Stimulated activated naive CD8-positive, alpha-beta T cell treated with anti-CD3 and anti-CD28 coated beads, Interleukin-15, amount 100 ng/mL, for 72 hours (primary cell): ENCODE measurements at regions not wholly inside any gene's neighbourhood (a gene's known extent, or its start where the extent isn't known, plus 50 kb on each side); places are given as distances from the start of the nearest gene placed in this dataset.
"Not testable (repeated sequence)": the region's sequence is repeated elsewhere in the genome, so short reads cannot be mapped to it uniquely, and the experiment has no call there.

Experiments
- ATAC-seq: fragments of 150-1000 bp; cut with Tn5 transposase; 2 replicates; pipeline ENCODE4 v1.10.0; 2021; ENCODE audit warnings: mild to moderate bottlenecking, moderate library complexity
- DNase-seq, 2 donors: peaks; one replicate each; pipeline ENCODE4 v3.0.0; 2021 to 2022
- H3K27ac Mint-ChIP-seq, 2 donors: one replicate each; pipeline ENCODE4 v1.8.0; 2022; ENCODE audit warnings: mild to moderate bottlenecking in 2 of 2, mixed read lengths in 2 of 2, moderate library complexity in 2 of 2
- H3K27me3 Mint-ChIP-seq: one replicate; pipeline ENCODE4 v1.8.0; 2022; ENCODE audit warnings: mixed read lengths
- H3K4me1 Mint-ChIP-seq: one replicate; pipeline ENCODE4 v1.8.0; 2022; ENCODE audit warnings: mild to moderate bottlenecking, mixed read lengths
- H3K4me3 Mint-ChIP-seq, 2 donors: one replicate each; pipeline ENCODE4 v1.8.0; 2022; ENCODE audit warnings: mild to moderate bottlenecking in 2 of 2, mixed read lengths in 2 of 2, moderate library complexity in 1 of 2
- H3K9me3 Mint-ChIP-seq, 2 donors: one replicate each; pipeline ENCODE4 v1.8.0; 2022; ENCODE audit warnings: mixed read lengths in 2 of 2

DNA sequence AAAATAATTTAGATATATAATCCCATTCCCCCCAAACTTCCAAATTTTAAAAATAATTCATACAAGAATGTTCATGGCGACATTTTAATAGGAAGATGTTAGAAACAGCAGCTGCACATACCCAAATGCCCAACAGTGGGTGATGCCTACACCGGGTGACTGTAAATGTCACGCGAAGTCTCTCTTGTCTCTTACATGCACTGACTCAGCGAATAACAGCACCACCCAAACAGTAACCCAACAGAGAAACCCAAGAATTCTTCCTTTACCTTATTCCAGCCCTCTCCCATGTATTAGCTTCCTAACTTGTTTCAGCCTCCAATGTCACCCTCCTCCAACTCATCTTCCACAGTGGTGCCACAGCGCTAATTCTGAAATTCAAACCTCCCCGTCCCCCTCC lies 74.5 kb upstream of the E2F3 start:
- Mint-ChIP-seq H3K27me3 (no peaks in the 10 kb centered on the region), H3K4me3 (no peak overlapping the region), H3K27ac (no peak overlapping the region), H3K9me3 (no peaks in the 10 kb centered on the region), H3K4me1 (no peaks in the 10 kb centered on the region)
- no peak for DNase-seq
- no peak for ATAC-seq

DNA sequence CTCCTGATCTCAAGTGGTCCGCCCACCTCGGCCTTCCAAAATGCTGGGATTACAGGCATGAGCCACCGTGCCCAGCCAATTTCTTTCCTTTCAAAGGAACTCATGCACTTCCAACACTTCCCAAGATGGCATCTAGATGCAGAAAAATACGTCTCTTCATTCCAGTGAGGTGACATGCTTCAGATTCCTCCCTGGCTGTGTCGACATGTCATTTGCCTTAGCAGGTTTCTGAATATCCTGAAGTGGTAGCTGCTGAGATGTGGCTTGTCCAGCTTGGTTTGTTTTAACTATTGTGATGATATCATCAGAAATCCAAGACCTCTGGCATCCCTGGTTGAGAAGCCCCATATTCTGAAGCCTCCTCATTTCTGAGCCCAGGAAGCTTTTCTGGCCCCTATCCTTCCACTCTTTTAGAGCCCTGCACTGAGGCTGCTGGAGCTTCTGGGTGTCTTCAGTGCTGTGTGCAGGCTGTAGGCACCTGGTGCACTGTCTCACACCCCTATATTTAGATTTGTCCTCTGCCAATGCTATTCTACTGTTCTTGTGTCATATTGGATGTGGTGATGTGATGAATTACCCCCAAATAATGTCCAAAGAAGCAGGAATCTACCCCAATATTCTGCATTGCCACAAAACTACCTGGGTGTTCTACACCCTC lies 73.3 kb upstream of the E2F3 start:
- Mint-ChIP-seq H3K4me3 (no peak overlapping the region), H3K27ac (no peak overlapping the region), H3K9me3 (no peaks in the 10 kb centered on the region), H3K27me3 (no peaks in the 10 kb centered on the region), H3K4me1 (no peaks in the 10 kb centered on the region)
- DNase-seq (no peak), ATAC-seq (no peak)

DNA sequence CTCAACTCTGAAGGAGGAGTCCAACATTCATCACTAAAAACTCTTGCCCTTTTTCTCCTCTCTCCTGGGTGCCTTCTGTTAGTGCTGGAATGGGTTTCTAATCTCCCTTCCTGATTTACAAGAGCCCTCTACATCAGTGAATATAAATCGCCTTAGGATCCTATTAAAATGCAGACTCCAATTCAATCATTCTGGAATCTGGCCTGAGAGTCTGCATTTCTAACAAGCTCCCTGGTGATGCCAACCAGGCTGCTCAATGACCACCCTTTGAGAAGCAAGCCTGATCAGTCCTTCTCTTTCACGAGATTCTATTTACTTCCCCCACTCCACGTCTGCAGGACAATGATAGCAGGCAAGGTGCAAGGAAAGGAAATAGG lies 72.8 kb upstream of the E2F3 start:
- H3K4me3 Mint-ChIP-seq, result no peak overlapping the region

DNA sequence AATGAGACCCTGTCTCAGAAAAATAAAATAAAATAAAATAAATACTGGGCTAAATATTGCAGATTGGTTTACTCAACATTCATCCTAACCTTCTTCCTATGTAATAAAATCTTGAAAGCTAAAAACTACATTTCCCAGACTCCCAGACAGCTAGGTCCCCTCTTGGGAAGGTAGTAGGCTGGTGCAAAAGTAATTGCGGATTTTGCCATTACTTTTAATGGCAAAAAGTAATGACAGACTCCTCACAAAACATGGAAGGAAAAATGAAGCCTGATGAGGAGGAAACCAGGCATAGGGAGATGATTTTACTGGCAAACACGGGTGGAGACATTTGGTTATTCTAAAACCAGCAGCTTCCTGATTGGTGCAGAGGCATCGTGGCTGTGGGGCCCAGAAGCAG lies 70.6 kb upstream of the E2F3 start:
- ATAC-seq, result no peak
- Mint-ChIP-seq H3K4me1 (peaks cover 2% of the 10 kb centered on the region), H3K27me3 (no peaks in the 10 kb centered on the region), H3K9me3 (no peaks in the 10 kb centered on the region), H3K4me3 (no peak overlapping the region), H3K27ac (no peak overlapping the region)
- no peak for DNase-seq

More for the DNA sequence above, 72.8 kb upstream of the E2F3 start:
- Mint-ChIP-seq H3K27ac (peak overlapping the region in 1 of 2 donors; percentile 6), H3K9me3 (no peaks in the 10 kb centered on the region), H3K4me1 (no peaks in the 10 kb centered on the region), H3K27me3 (no peaks in the 10 kb centered on the region)
- no peak for ATAC-seq
- DNase-seq, result no peak

DNA sequence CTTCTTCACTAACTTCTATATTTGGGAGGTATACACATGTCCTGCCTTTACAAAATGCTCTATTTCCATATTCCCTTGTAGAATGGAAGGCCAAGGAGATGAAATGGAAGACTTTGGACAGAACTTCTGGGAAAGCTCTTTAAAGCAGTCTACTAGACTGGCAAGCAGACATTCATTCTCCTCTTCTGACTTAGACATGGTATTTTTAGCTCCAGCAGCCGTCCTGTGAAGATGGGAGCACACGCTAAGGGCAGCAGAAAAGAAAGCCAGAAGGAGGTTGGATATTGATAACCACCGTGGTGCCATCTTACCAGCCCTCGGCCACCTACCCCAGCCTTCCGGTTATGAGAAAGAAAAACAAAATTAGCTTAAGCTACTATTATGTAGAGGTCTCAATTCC lies 70.1 kb upstream of the E2F3 start:
- no peaks in the 10 kb centered on the region for H3K27me3 Mint-ChIP-seq
- H3K4me3 Mint-ChIP-seq, result no peak overlapping the region
- DNase-seq, result no peak
- no peak for ATAC-seq
- no peaks in the 10 kb centered on the region for H3K9me3 Mint-ChIP-seq
- H3K4me1 Mint-ChIP-seq, result peaks cover 8% of the 10 kb centered on the region
- H3K27ac Mint-ChIP-seq, result no peak overlapping the region

DNA sequence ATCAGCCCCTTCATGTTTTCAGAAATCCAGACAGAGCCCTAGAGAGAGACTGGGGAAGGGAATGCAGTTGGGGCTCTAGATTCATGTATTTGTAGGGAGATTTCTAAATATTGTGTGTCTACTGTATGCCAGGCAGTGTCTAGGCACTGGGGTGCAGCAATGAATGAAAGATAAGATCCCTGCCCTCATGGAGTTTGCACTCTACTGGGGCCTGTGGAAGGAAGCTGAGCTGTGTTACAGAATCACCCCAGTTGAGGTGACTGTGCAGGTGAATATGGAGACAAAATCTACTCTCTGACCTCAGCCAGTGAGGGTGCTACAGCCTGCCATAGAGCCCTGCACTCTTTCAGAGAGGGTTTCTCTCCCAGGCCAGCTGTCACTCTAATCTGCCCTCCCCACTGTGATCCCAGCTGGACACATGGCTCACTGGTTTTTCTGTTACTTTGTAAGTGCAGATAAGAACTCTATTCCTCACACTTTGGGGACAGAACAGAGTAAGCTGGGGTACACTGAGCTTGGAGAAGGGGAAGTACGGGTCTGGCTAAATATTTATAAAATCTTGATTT lies 69.2 kb upstream of the E2F3 start:
- ATAC-seq (no peak), DNase-seq (no peak)
- H3K27me3 Mint-ChIP-seq, result no peaks in the 10 kb centered on the region
- no peaks in the 10 kb centered on the region for H3K9me3 Mint-ChIP-seq
- H3K27ac Mint-ChIP-seq, result no peak overlapping the region
- H3K4me1 Mint-ChIP-seq, result peaks cover 12% of the 10 kb centered on the region
- H3K4me3 Mint-ChIP-seq, result no peak overlapping the region

DNA sequence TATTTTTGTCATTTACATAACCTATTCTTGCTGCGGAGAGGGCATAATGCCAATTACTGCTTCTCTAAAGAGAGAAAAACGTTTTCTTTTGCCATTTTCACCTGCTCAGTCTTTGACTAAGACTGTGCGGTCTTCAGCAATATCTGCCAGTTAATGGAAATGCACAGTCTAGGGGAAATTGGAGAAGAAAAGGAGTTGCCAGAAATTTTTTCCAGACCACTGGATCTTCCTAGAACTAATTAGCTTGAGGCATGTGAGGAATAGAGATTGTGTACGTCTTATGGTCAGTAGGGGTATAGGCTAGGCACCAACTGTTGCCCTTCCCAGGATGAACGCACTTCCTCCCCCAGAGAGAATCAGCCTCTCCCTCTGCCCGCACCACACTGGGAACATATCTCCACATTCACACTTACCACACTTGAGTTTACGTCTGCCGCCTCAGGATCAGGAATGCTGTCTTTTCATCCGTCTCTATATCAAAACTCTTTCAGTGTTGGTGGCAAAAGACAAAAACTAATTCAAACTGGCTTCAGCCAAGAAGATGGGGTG lies 67.9 kb upstream of the E2F3 start:
- Mint-ChIP-seq H3K27ac (no peak overlapping the region), H3K27me3 (no peaks in the 10 kb centered on the region), H3K9me3 (no peaks in the 10 kb centered on the region), H3K4me1 (peaks cover 12% of the 10 kb centered on the region), H3K4me3 (no peak overlapping the region)
- no peak for ATAC-seq
- no peak for DNase-seq

DNA sequence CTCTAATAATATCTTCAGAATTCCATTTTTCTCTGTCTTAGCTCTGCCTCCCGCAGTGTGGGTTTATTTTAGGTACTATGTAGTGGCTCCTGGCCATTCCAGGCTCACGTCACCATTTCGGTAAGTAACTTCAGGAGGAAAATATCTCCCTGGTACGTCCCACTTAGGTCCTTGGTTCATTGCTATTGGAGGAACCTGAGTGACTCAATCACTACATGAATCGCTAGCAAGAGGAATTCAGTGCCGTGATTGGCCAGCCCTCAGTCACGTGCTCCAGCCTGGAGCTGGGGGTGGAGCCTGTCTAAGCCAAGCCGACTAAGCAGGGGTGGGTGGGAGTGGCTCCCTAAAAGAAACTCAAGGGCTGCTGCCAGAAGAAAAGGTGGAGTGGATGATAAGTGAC lies 67.3 kb upstream of the E2F3 start:
- no peak for ATAC-seq
- no peak overlapping the region for H3K4me3 Mint-ChIP-seq
- no peak for DNase-seq
- no peak overlapping the region for H3K27ac Mint-ChIP-seq
- H3K9me3 Mint-ChIP-seq, result no peaks in the 10 kb centered on the region
- peaks cover 12% of the 10 kb centered on the region for H3K4me1 Mint-ChIP-seq
- H3K27me3 Mint-ChIP-seq, result no peaks in the 10 kb centered on the region

DNA sequence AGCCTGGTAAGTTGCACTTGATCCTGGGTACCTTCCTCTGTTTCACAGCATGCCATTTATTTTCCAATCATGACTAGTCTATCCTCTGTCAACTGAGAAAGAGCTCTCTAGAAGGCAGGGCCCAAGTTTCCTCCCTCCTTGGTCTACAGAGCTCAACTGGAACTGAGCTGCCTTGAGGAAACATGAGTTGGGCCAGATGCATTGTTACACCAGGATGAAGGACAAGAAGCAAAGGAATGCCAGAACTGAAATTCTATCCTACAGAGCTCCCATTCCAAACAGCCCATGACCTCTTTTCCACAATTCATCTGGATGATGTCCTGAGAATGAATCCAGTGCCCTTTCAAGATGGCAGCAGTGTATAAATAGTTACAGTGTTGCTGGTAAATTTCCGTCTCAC lies 66.7 kb upstream of the E2F3 start:
- ATAC-seq, result no peak
- Mint-ChIP-seq H3K9me3 (peaks cover 0 to 4% of the 10 kb centered on the region in 2 donors), H3K4me1 (peaks cover 12% of the 10 kb centered on the region), H3K27ac (peak overlapping the region in 1 of 2 donors; percentile 85), H3K4me3 (no peak overlapping the region), H3K27me3 (no peaks in the 10 kb centered on the region)
- no peak for DNase-seq

DNA sequence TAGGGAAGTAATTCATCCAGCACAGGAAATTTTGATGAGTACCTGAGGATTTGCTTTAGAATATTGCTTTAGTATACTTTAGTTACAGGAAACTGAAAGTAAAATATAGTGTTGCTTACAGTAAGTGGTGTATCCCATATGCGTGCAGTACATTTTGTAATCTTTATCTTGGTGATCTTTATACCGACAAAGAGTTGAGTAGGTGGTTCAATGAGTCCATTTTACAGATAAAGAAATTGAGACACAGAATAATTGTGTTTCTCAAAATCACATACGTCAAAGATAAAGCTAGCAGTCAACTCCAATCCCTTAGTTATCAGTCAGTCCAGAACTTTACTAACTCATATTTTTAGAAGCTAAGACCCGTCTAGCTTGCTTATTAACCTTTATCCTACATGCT lies 65.8 kb upstream of the E2F3 start:
- Mint-ChIP-seq H3K4me3 (peak overlapping the region; percentile 34 to 77), H3K27ac (peak overlapping the region; percentile 44 to 60), H3K9me3 (peaks cover 0 to 6% of the 10 kb centered on the region in 2 donors), H3K4me1 (peaks cover 12% of the 10 kb centered on the region), H3K27me3 (no peaks in the 10 kb centered on the region)
- no peak for DNase-seq
- peak; percentile 65 for ATAC-seq

DNA sequence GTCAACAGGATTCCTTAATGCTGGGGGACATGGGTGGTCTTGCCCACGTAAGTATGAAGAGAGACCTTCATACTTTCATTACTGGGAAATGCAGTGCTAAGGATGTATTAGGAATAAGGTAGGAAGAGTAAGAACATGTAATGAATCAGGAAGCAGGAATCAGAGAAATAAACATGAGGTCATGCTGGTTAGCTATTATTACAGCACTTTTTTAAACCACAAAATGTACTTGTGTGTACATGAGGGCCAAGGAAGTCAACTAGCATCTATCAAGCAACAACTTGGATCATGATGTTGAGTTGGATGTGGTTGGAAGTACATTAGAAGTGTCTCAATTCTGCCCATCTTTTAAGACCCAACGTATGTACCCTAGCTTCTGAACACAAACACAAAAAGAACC lies 63.5 kb upstream of the E2F3 start:
- no peak for ATAC-seq
- no peak overlapping the region for H3K4me3 Mint-ChIP-seq

DNA sequence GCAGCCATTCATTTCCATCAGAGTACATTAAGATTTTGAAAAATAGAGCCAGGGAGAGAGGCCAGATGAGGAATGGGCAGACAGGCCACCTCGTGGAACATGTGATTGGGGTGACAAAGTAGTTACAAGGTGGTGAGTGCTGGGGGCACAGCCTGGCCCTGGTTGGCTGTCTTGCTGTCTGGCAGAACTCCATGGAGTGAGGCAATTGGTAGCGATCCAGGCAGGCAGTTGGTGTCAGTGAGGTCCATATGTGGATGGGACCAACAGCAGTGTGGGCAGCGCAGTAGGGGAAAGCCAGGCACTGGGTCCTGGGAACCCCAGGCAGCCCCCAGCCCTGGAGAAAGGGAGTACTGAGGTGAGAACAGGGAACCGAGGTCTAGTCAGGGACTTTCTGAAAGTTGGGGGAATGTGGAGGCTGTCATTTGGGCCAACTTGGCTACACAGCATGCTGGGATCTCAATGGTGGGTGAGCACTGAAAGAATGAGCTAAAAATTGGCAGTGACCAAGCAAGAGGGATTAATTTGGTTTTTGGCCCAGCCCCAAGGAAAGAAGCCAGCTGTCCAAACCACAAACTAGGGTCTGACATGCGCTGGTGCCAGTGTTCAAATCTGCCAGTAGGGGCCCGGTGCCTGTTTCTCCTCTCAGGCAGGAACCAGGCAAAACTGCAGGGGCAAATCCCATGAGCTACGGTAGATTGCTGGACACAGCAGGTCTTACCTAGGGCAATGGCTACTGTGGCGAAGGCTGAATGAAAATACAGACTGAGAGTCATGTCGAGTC lies 61.4 kb upstream of the E2F3 start:
- Mint-ChIP-seq H3K4me3 (no peak overlapping the region), H3K27me3 (no peaks in the 10 kb centered on the region), H3K9me3 (peaks cover 3 to 6% of the 10 kb centered on the region in 2 donors), H3K4me1 (peaks cover 12% of the 10 kb centered on the region), H3K27ac (peak overlapping the region in 1 of 2 donors; percentile 56)
- DNase-seq, result no peak
- ATAC-seq, result no peak

More for the DNA sequence above, 63.5 kb upstream of the E2F3 start:
- Mint-ChIP-seq H3K27ac (no peak overlapping the region), H3K9me3 (peaks cover 0 to 6% of the 10 kb centered on the region in 2 donors), H3K4me1 (peaks cover 12% of the 10 kb centered on the region), H3K27me3 (no peaks in the 10 kb centered on the region)
- no peak for DNase-seq

DNA sequence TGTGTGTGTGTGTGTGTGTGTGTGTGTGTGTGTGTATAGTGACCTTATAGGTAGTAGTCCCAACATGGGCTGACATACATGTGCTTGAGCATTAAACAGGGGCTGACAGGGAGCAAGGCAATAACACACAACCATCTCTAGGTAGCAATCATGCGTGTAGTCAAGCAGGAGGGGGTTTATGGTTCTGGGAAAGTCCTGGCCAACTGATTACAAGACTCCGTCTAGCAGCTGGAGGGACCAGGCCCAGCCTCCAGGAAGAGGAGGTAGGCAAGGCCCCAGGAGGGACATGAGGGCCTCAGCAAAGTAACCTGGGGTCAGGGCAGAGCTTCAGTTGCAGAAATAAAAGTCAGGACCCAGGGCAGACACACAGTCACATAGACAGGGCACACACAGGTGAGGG lies 60.6 kb upstream of the E2F3 start:
- DNase-seq (no peak), ATAC-seq (no peak)
- Mint-ChIP-seq H3K4me3 (no peak overlapping the region), H3K4me1 (peaks cover 9% of the 10 kb centered on the region), H3K27ac (no peak overlapping the region), H3K9me3 (peaks cover 5 to 6% of the 10 kb centered on the region in 2 donors), H3K27me3 (no peaks in the 10 kb centered on the region)

DNA sequence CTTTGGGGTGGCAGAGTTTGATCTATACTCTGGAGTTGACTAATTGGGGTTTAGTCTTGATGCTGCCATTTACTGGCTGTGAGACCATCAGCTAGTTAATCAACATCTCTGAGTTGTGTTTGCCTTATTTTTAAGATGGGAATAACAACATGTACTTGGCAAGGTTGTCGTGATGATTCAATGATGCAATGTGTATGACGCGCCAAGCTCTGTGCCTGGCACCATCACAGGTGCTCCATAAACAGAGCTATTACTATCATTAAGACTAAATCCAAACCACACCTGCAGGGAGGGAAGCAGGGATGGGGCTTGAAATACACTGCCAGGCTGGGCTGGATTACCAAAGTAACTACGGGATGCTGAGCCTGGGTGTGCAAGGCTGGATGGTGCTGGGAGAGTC lies 60.1 kb upstream of the E2F3 start:
- Mint-ChIP-seq H3K9me3 (peaks cover 5 to 6% of the 10 kb centered on the region in 2 donors), H3K4me1 (peaks cover 4% of the 10 kb centered on the region), H3K27me3 (no peaks in the 10 kb centered on the region), H3K27ac (no peak overlapping the region), H3K4me3 (no peak overlapping the region)
- DNase-seq (no peak), ATAC-seq (no peak)

DNA sequence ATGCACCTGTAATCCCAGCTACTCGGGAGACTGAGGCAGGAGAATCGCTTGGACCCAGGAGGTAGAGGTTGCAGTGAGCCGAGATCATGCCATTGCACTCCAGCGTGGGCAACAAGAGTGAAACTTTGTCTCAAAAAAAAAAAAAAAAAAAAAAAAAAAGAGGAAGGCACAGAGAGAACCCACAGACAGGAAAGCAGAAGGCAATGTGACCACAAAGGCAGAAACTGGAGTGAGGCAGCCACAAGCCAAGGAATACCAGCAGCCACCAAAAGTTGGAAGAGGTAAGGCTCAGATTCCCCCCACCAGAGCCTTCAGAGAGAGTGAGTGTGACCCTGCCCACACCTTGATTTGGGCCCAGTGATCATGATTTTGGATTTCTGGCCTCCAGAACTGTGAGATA lies 54.7 kb upstream of the E2F3 start:
- ATAC-seq, DNase-seq, H3K27ac Mint-ChIP-seq, H3K4me3 Mint-ChIP-seq, H3K9me3 Mint-ChIP-seq, H3K27me3 Mint-ChIP-seq, H3K4me1 Mint-ChIP-seq: not testable (repeated sequence)

DNA sequence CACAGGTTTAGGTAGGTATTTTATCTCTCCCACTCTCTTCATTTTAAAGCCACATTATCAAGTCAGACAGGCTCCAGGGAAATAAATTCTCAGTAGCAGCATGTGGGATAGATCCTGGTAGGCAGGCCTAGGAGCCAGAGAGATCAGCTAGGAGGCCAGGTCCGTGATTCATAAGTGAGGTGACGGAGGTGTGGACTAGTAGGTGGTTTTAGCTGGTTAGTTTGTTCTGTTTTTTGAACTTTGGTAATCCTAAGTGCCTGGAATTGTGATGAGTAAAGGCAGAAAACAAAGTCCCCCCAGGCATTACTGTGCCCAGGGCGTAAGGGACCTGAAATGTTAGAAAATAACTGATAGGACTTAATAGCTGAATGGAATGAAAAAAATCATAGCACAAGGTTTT lies 53.6 kb upstream of the E2F3 start:
- no peak for DNase-seq
- Mint-ChIP-seq H3K27ac (no peak overlapping the region), H3K4me3 (no peak overlapping the region), H3K9me3 (peaks cover 5 to 14% of the 10 kb centered on the region in 2 donors), H3K27me3 (no peaks in the 10 kb centered on the region), H3K4me1 (peaks cover 5% of the 10 kb centered on the region)
- no peak for ATAC-seq
